HG02973 (cell line): ENCODE measurements at regions not wholly inside any gene's neighbourhood (a gene's known extent, or its start where the extent isn't known, plus 50 kb on each side); places are given as distances from the start of the nearest gene placed in this dataset.

Source experiments
- ATAC-seq: cut with Tn5 transposase; IDR thresholded peaks from one replicate; pipeline ENCODE4 v1.9.1; 2021; ENCODE audit warnings: moderate library complexity; ENCODE audit not compliant: unreplicated experiment

- no peak for ATAC-seq
Measured at GRCh38 chr5:141778683-141779082, 96.7 kb upstream of the ARAP3 start.

DNA sequence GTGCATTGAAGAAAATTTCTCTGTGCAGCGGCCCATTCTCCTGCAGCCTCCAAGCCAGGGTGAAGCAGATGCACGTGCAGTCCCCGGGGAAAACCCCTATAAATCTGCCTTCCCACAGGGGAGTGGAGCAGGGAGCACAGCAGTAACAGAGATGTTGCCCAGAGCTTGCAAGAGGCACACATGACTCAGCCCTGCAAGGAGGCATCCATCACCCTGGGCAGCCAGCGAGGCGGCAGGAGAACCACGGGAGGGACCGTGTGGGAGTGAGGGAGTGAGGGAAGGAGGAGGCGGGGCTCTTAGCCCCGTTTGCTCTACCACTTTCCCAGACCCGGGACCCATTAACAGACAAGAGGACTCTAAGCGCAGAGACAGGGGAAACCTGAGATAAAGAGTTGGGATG lies 96.2 kb upstream of the ARAP3 start:
- no peak for ATAC-seq

- ATAC-seq, result no peak
Measured at GRCh38 chr5:141777711-141778110, 95.7 kb upstream of the ARAP3 start.

DNA sequence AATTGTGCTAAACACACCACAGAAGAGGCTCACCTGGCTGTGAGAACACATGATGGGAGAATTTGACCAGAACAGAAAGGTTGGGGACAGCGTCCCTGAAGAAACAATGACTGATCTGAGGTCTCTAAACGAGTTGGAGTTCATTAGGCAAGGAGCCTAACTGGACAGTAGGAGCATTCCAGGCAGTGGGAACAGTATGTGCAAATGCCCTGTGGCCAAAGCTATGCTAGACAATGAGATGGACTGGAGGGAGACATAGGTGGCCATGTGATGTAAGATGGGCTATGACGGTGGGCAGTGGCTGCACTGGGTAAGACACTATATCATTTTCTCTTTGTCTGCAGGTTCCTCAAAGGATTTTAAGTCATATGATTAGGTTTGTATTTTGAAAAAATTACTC lies 95.1 kb upstream of the ARAP3 start:
- ATAC-seq, result no peak

DNA sequence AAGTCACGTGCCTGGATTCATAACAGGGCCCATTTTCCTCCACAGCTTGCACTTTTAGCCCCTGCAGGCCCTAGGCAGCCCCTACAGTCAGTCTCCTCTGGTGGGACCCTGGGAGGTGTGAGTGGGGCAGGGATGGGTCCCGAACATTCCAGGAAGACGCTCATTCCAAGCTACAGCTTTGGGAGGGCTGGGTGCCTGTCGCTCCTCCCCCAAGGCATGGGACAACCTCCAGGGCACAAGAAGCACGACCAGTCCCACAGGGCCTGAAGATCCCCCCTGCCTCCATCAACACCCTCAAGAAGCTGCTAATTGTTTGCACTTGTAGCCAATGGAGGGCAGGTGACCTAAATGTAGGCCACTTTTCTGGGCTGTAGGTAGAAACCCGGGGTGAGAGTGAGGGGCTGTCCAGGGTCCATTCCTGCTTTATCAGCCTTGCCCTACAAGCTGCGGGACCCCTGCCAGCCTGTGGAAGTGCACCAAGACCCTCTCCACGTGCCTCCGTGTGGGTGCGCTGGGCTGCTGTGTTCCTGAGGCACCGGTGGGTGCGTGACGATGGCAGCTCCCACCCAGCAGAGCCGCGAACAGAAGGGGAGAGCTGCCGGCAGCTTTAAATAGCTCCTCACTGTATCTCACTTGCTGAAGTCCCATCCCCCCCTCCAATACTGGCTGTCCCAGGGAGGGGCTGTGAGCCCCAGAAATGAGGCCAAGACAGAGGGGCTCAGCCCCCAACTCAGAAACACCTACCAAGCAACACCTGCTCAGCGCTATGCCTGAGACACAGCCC lies 91.9 kb upstream of the ARAP3 start:
- ATAC-seq, result no peak

DNA sequence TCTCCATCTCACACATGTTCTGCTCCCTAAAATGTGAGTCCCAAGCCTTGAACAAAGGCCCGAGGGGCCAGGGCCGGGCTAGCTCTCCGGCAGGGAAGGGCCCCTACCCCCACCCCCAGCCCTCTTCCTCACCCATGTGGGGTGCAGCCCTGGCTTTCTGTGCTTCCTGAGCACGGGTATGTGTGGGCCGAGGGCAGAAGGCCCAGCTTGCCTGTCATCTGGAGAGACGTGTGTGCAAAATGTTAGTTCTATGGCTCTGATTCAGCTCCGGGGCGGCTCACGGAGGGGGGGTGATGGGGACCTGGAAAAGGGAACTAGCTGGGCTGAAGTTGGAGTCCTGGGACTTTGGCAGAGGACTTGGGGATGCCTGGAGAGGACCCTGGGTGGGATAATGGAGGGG lies 90.3 kb upstream of the ARAP3 start:
- no peak for ATAC-seq

- no peak for ATAC-seq
Measured at GRCh38 chr5:141771562-141771961, 89.5 kb upstream of the ARAP3 start.

DNA sequence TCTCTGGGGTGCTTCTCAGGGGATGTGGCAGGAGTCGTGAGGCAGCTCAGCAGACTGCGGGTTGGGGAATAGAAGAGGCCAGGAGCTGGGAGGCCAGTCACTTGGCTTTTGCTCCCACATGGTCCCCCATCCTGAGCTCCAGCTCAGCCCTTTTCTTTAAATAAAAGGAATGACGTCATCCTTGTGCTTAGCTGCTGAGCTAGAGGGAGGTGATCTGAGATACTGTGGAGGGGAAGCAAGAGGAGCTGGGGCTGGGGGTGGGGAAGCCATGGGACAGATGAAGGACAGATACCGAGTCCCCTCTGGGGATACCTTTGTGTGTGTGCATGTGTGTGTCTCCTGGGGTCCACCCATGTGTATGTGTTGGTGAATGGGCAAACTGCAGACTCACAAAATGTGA lies 89.0 kb upstream of the ARAP3 start:
- no peak for ATAC-seq

DNA sequence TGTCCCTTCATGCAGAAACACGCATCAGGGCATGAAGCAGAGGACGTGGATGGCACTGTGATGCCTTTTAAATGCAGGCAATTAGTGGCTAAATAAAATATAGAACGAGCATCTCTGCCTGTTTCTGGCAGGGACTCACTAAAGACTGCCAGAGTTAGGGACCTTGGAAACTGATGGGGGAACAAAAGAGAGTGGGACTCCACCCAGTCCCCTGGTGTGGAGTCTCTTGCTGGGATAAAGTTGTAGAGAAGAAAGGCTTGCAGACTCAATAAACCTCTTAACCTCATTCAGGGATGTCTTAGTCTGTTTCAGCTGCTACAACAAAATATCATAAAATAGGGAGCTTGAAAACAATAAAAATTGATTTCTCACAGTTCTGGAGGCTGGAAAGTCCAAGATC lies 87.6 kb upstream of the ARAP3 start:
- no peak for ATAC-seq

- ATAC-seq, result no peak
Measured at GRCh38 chr5:141767671-141768070, 85.6 kb upstream of the ARAP3 start.

- no peak for ATAC-seq
Measured at GRCh38 chr5:141765896-141766551, 84.0 kb upstream of the ARAP3 start.

GRCh38 chr5:141763541-141763940 lies 81.5 kb upstream of the ARAP3 start:
- no peak for ATAC-seq

- ATAC-seq, result no peak
Measured at GRCh38 chr5:141762790-141763368, 80.8 kb upstream of the ARAP3 start.

GRCh38 chr5:141762316-141762715 lies 80.3 kb upstream of the ARAP3 start:
- ATAC-seq, result no peak

DNA sequence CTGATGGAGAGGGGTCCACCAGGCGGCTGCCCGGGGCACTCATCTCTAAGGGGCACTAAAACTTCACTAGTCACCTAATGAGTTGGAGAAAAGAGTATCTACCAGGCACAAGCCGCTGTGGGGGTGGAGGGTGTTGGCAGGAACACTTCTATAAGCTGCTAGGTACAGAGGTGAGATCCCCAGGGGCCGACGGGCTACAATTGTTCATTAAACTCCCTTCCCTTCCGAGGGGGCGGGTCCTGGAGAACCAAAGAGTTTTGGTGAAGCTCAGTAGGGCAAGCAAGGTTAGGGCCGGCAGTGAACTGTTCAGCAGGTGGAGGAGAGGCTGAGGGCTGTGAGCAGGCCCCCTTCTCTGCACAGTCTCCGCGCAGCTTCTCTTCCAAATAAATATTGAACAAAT lies 78.7 kb upstream of the ARAP3 start:
- no peak for ATAC-seq

GRCh38 chr5:141760193-141760592 lies 78.2 kb upstream of the ARAP3 start:
- no peak for ATAC-seq

DNA sequence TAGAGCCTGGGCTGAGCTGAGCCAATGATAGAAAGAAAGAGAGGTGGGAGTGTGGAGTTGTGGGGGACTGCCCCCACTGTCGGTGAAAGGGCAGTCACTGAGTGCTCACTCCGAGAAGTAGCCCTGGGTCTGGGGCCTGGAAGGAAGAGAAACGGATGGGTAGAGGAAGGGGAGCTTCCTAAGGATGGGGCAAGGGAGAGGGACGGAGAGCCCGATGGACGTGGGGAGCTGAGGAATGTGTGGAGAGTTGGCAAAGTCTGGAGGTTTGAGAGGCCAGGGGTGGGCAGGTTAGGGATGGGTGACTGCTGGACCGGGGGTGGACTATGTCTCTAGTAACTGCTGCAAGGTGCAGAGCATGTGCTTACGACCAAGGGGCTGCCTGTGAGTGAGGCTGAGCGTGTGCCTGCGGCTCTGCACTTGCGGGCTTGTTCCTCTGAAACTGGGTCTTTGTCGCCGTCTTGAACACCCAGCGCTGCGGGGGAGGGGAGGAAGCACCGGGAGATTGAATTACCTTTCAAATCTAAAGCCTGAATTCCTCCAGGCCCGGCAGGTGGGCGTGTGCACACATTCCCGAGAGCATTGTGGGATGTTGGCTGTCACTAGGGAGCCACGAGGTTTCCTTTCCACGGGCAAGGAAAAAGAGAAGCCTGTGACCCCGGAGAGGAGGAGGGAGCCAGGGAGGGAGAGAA lies 76.4 kb upstream of the ARAP3 start:
- no peak for ATAC-seq

GRCh38 chr5:141757402-141757801 lies 75.4 kb upstream of the ARAP3 start:
- no peak for ATAC-seq

- no peak for ATAC-seq
Measured at GRCh38 chr5:141756196-141756595, 74.2 kb upstream of the ARAP3 start.

DNA sequence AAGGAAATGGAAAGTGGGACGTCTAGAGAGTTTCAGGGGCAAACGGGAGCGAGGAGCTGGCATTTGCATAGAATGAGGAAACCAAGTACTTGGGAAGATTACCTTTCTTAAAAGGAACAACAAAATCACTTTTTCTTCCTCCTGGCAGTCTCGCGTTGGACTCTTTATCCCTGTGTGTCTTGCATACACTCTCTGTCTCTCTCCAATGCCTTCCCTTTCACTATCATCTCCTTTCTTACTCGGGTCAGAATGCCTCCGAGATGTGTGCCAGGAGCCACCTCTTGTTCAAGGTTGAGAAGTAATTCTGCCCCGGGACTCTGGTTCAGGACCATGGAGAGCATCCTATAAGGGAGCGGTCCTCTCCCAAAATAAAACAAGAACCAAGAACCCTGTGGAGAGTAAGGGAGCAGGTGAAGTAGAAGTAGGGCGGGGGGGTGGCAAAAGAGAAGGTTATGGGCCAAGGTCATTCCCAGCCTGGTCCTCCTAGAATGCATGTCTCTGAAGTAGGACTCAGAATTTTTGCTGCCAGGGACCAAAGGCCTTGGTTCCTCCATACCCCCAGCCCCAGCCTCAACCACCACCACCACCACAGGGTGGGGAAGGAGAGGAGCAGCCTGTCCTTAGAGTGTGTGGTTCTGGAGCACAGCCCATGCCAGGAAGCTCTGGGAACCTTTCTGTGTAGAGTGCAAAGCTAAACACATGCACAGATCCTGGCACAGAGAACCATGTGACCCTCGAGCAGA lies 72.1 kb upstream of the ARAP3 start:
- no peak for ATAC-seq
